Mucosa of rectum (tissue), 2 donors: ENCODE measurements at regions not wholly inside any gene's neighbourhood (a gene's known extent, or its start where the extent isn't known, plus 50 kb on each side); places are given as distances from the start of the nearest gene placed in this dataset.
"Not testable (repeated sequence)": the region's sequence is repeated elsewhere in the genome, so short reads cannot be mapped to it uniquely, and the experiment has no call there.

ENCODE experiments used
- H3K27ac ChIP-seq, 2 donors: one replicate each; pipeline ENCODE4 v1.7.0; 2013; ENCODE audit warnings: inconsistent platforms in 2 of 2, low read depth in 2 of 2, low read length in 2 of 2
- H3K27me3 ChIP-seq, 2 donors: one replicate each; pipeline ENCODE4 v1.7.0; 2013; ENCODE audit warnings: low read length in 2 of 2; ENCODE audit not compliant: control insufficient read depth in 2 of 2, insufficient read depth in 2 of 2
- H3K36me3 ChIP-seq, 2 donors: one replicate each; pipeline ENCODE4 v1.7.0; 2013; ENCODE audit warnings: low read length in 2 of 2; ENCODE audit not compliant: control insufficient read depth in 2 of 2, insufficient read depth in 2 of 2
- H3K4me1 ChIP-seq, 2 donors: one replicate each; pipeline ENCODE4 v1.7.0; 2013; ENCODE audit warnings: low read length in 2 of 2, mild to moderate bottlenecking in 1 of 2; ENCODE audit not compliant: control insufficient read depth in 2 of 2, insufficient read depth in 2 of 2
- H3K4me3 ChIP-seq, 2 donors: one replicate each; pipeline ENCODE4 v1.7.0; 2013; ENCODE audit warnings: low read length in 2 of 2
- H3K9ac ChIP-seq, 2 donors: one replicate each; pipeline ENCODE4 v1.7.0; 2013; ENCODE audit warnings: low read length in 2 of 2, low read depth in 1 of 2, mild to moderate bottlenecking in 1 of 2
- H3K9me3 ChIP-seq, 2 donors: one replicate each; pipeline ENCODE4 v1.7.0; 2013; ENCODE audit warnings: low read length in 2 of 2; ENCODE audit not compliant: control insufficient read depth in 2 of 2
- donor health status: healthy.
- donor health status: Normal muscosa, but diverticular disease.

DNA sequence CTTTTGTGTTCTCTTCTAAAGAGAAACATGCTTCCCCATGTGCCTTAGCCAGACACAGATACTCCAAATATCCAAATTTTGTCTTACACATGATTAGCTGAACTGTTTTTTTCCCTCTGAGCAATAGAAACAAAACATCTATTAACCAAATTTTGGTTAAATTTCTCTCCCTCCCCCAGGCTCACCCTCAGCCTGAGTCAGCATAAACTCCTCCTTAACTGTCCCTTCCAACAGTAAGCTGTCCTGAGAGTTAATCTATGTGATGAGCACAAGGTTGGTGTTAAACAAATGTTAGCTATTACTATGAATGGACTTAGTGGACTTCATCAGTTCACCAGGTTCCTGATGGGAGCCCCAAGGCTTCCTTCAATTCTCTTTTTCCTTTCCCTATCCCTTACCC lies 108.5 kb downstream of the RSL24D1 start:
- no peaks in the 10 kb centered on the region for H3K27me3 ChIP-seq
- no peak overlapping the region for H3K9ac ChIP-seq

DNA sequence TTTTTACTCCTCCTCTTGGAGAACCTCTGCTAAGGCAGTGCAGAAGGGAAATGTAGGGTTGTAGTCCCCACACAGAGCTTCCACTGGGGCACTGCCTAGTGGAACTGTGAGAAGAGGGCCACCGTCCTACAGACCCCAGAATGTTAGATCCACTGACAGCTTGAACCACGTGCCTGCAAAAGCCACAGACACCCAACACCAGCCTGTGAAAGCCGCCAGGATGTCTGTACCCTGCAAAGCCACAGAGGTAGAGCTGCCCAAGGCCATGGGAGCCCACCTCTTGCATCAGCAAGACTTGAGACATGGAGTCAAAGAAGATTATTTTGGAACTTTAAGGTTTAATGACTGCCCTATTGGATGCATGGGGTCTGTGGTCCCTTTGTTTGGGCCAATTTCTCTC lies 112.1 kb downstream of the RSL24D1 start:
- Histone ChIP-seq H3K9ac (no peak overlapping the region), H3K27me3 (no peaks in the 10 kb centered on the region), H3K36me3 (no peaks in the 10 kb centered on the region), H3K4me3 (no peak overlapping the region), H3K27ac (no peak overlapping the region), H3K4me1 (no peaks in the 10 kb centered on the region), H3K9me3 (no peaks in the 10 kb centered on the region)

More for the DNA sequence above, 108.5 kb downstream of the RSL24D1 start:
- H3K9me3 ChIP-seq = no peaks in the 10 kb centered on the region
- H3K36me3 ChIP-seq = no peaks in the 10 kb centered on the region
- no peaks in the 10 kb centered on the region for H3K4me1 ChIP-seq
- no peak overlapping the region for H3K4me3 ChIP-seq
- H3K27ac ChIP-seq = no peak overlapping the region

DNA sequence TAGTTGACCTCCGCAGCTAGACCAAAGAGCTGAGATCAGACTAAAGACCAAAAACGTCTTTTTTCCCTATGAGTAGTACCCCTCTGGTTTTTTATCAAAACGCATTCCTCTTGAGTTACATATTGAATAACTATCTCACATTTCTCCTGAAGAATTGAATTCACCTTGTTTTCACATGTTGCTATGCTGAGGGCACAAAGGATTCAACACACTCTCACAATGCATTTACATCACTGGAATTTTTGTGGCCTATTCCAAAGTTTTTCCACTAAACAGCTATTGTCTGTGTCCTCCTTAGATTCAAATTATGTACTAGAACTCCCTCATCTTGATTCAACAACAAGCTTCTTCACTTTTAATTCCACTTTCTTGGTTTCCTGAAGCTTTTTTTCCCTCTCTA lies 112.5 kb downstream of the RSL24D1 start:
- no peak overlapping the region for H3K4me3 ChIP-seq
- H3K27me3 ChIP-seq = no peaks in the 10 kb centered on the region
- no peaks in the 10 kb centered on the region for H3K36me3 ChIP-seq
- no peaks in the 10 kb centered on the region for H3K4me1 ChIP-seq
- no peaks in the 10 kb centered on the region for H3K9me3 ChIP-seq
- H3K9ac ChIP-seq = no peak overlapping the region
- H3K27ac ChIP-seq = no peak overlapping the region

DNA sequence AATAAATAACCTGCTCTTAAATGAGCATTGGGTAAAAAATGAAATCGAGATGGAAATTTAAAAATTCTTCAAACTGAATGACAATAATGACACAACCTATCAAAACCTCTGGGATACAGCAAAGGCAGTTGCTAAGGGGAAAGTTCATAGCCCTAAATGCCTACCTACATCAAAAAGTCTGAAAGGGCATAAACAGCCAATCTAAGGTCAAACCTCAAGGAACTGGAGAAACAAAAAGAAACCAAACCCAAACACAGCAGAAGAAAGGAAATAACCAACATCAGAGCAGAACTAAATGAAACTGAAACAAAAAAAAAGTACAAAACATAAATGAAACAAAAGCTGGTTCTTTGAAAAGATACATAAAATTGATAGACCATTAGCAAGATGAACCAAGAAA lies 119.7 kb downstream of the RSL24D1 start:
- not testable (repeated sequence) for H3K27ac ChIP-seq, H3K9ac ChIP-seq, H3K4me3 ChIP-seq, H3K27me3 ChIP-seq, H3K36me3 ChIP-seq, H3K9me3 ChIP-seq, H3K4me1 ChIP-seq

DNA sequence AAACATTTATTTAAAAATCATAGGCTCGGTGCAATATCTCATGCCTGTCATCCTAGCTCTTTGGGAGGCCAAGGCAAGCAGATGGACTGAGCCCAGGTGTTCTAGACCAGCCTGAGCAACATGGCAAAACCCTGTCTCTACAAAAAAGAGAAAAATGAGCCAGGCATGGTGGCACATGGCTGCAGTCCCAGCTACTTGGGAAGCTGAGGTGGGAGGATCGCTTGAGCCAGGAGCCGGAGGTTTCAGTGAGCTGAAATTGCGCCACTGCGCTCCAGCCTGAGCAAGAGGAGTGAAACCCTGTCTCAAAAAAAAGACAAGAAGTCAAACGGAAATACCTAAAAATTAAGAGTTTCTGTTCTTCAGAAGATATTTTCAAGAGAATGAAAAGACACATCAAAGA lies 122.3 kb downstream of the RSL24D1 start:
- no peak overlapping the region for H3K27ac ChIP-seq
- no peaks in the 10 kb centered on the region for H3K4me1 ChIP-seq
- no peak overlapping the region for H3K4me3 ChIP-seq
- no peaks in the 10 kb centered on the region for H3K27me3 ChIP-seq
- H3K36me3 ChIP-seq = no peaks in the 10 kb centered on the region
- no peaks in the 10 kb centered on the region for H3K9me3 ChIP-seq
- no peak overlapping the region for H3K9ac ChIP-seq

DNA sequence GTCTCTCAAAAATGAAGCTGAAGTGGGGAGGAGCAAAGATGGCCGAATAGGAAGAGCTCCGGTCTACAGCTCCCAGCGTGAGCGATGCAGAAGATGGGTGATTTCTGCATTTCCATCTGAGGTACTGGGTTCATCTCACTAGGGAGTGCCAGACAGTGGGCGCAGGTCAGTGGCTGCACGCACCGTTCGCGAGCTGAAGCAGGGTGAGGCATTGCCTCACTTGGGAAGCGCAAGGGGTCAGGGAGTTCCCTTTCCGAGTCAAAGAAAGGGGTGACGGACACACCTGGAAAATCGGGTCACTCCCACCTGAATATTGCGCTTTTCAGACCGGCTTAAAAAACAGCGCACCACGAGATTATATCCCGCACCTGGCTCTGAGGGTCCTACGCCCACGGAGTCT lies 132.8 kb downstream of the RSL24D1 start:
- H3K9ac ChIP-seq, H3K27ac ChIP-seq, H3K9me3 ChIP-seq, H3K36me3 ChIP-seq, H3K27me3 ChIP-seq, H3K4me1 ChIP-seq, H3K4me3 ChIP-seq: not testable (repeated sequence)

DNA sequence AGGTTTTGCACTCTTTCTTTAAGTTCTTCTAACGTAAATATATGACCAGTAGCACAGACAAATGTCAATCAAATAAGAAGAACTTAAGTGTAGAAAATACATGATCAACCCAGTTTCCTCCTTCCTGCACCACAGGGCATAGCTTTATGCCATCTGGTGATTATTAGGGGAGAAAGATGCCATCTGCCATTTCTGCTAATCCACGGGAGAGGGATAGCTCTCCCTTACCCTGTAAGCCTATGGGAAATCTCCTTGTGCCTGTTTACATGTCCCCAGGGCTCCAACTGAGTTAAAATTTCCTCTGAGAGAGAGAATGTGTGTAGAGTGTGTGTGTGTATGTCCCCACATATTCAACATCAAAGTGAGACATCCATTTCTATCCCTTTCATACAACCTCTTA lies 135.9 kb downstream of the RSL24D1 start:
- H3K36me3 ChIP-seq = no peaks in the 10 kb centered on the region
- H3K4me1 ChIP-seq = no peaks in the 10 kb centered on the region
- H3K27ac ChIP-seq = no peak overlapping the region
- H3K9me3 ChIP-seq = peaks cover 0 to 3% of the 10 kb centered on the region in 2 donors
- H3K9ac ChIP-seq = no peak overlapping the region
- H3K27me3 ChIP-seq = no peaks in the 10 kb centered on the region
- no peak overlapping the region for H3K4me3 ChIP-seq

DNA sequence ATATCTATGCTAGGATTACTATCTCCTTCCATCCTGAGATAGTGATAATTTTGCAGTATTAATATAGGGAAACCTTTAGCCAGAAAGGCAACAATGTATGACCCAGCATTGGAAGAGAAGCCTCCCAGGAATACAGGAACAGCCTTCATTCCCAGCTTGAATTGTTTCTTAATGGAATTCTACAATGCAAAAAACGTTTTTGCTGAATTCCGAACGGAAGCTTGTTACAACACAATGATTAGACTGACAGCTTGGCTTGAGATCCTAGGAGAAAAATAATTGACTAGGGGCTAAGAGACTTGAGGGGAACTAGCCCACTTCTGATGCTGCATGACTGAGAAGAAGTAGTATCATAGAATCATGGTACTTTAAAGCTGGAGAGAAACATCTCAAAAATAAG lies 140.2 kb downstream of the RSL24D1 start:
- H3K27me3 ChIP-seq = no peaks in the 10 kb centered on the region
- no peaks in the 10 kb centered on the region for H3K36me3 ChIP-seq
- H3K27ac ChIP-seq = no peak overlapping the region
- H3K4me3 ChIP-seq = no peak overlapping the region
- no peak overlapping the region for H3K9ac ChIP-seq
- H3K4me1 ChIP-seq = no peaks in the 10 kb centered on the region
- no peaks in the 10 kb centered on the region for H3K9me3 ChIP-seq

DNA sequence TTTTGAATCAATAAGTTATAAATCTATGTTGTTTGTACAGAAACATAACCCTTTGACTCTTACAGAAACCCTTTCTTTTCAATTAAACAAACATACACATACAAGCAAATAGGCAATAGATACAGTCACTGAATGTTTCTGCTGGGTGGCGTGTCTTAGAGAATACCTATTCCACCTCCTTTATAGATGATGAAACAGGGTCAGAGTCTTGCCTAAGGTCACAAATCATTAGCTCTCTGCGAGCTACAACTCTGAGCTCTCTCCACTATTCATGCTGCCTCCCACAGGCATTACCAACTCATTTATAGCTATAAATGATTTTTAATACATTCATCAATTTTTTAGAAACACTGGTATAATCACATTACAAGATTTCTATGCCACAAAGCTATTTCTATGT lies 152.6 kb downstream of the RSL24D1 start:
- H3K9ac ChIP-seq = no peak overlapping the region
- no peaks in the 10 kb centered on the region for H3K36me3 ChIP-seq
- no peaks in the 10 kb centered on the region for H3K27me3 ChIP-seq
- no peak overlapping the region for H3K27ac ChIP-seq
- H3K9me3 ChIP-seq = no peaks in the 10 kb centered on the region
- H3K4me1 ChIP-seq = no peaks in the 10 kb centered on the region
- no peak overlapping the region for H3K4me3 ChIP-seq

DNA sequence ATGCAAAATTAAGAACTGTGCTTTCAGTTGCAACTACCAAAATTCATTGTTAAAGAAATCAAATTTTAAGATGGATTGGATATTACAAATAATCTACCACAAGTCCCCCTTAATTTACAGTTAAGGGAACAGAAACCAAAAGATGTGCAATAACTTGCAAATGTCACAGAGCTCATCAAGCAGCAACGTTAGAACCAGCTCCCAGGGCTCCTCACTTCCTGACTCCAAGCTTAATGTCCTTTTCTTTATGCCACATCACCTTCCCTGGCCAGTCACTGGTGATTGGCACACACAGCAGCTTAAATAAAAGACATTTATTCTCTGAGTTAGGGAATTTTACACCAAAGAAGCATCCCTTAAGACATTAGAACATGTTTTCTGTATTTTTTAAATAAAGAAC lies 159.7 kb downstream of the RSL24D1 start:
- no peaks in the 10 kb centered on the region for H3K27me3 ChIP-seq
- no peak overlapping the region for H3K4me3 ChIP-seq
- H3K9ac ChIP-seq = no peak overlapping the region
- no peaks in the 10 kb centered on the region for H3K4me1 ChIP-seq
- no peaks in the 10 kb centered on the region for H3K36me3 ChIP-seq
- H3K27ac ChIP-seq = no peak overlapping the region
- H3K9me3 ChIP-seq = no peaks in the 10 kb centered on the region

DNA sequence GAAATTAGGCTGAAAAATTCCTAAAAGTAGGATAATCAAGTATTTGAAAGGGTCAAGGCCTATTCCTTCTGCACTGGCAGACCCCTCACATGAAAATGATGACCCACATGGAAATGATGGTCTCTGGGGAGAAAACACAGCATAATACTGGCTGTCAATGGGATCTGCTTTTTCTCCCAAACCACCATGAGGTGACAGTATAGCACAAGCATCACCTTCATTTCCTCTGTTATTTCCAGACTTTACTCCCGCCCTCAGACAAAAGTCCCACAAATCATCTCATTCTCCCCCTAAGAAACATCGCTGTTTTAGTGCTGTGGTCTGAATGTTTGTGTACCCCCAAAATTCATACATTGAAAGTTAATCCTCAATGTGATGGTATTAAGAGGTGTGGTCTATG lies 161.0 kb downstream of the RSL24D1 start:
- Histone ChIP-seq H3K27ac (no peak overlapping the region), H3K36me3 (no peaks in the 10 kb centered on the region), H3K4me3 (no peak overlapping the region), H3K9ac (no peak overlapping the region), H3K27me3 (no peaks in the 10 kb centered on the region), H3K4me1 (no peaks in the 10 kb centered on the region), H3K9me3 (peaks cover 0 to 3% of the 10 kb centered on the region in 2 donors)
